Glomerular visceral epithelial cell (primary cell): ENCODE measurements at regions not wholly inside any gene's neighbourhood (a gene's known extent, or its start where the extent isn't known, plus 50 kb on each side); places are given as distances from the start of the nearest gene placed in this dataset.

Experiments used
- DNase-seq: peaks from one replicate; pipeline ENCODE4 v3.0.0-alpha.2; 2016; ENCODE audit errors: extremely low spot score

DNA sequence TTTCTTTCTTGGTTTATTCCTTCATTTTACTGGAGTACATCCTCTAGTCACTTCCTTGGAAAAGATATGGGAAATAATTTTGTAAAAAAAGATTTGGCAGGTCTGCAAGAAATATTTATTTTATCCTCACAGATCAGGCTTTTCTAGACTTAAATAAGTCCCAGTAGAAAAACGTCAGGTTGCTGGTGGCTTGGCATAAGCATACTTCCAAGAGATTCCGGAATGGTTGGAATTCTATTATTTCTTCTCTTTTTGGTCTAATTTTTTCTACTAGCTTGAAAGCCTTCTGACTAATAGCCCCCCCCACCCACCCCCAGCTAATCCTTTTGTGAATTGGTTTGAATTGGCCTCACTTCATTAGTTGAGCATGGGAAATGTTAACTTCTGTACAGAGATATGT, 147.6 kb downstream of the ZIC5 start:
- DNase-seq, result no peak

DNA sequence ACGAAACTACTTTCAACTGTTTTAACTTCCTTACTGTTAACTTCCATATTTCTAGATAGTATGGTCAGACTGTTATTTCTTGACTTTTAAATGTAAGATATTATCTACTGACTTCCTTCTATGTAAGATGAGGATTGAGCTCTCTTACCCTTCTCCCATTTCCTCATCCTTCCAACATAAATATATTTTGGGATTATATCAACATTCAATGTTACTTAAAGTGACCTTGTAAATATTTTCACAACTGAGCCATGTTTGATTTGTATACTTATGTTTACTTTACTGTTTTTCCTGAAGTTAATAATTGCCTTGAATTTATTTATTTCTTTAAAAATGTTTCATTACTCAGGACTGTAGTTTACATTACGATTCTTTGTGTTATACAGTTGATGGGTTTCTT, 148.7 kb downstream of the ZIC5 start:
- DNase-seq, result no peak

DNA sequence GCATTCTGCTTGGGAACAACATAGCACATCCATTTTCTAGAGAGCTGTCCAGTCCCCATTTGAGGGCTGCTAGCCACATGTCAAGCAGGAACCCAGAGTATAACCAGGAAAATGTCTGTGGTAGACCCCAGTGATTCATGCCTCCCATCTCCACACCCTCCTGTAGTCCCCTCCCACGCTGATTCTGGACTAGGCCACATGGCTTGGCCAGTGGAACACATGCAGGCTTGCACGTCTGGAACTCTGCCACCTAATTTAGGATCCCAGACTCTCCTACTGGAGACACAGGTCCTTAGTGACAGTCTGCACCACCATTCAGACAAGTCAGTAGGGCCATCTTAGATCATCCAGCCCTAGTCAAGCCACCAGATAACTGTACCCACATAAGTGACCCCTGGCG, 149.8 kb downstream of the ZIC5 start:
- DNase-seq, result peak; percentile 8

DNA sequence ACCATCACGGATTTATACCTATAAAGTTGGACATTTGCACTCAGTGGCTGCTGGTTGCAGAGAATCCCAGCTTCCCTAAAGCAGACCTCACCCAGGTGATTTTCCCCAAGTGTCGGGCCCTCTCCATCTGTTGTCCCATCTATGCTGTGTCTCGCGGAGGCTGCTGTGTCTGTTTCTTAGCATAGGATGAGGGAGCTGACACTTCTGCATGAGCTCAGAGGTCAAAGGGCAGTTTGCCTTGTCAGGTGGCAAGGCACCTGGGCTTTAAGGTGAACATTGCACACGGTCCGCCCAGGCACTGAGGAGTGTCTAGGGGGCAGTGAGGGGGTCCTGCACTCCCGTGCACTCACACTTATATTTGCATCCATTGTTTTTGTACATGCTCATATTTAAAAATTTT, 151.6 kb downstream of the ZIC5 start:
- DNase-seq, result no peak

DNA sequence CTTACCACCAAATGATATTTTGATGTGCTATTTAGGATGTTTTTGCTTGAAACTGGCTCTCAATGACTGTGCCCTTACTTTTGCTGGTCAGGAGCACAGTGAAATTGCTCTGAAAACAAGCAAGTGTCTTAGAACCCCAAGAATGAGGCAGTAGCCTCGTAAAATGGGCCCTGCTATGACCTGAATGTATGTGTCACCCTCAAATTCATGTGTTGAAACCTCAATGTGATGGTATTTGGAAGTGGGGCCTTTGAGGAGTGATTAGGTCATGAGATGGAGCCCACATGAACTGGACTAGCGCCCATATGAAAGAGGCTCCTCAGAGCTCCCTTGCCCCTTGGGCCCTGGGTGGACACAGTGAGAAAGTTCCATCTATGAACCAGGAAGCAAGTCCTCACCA, 155.2 kb downstream of the ZIC5 start:
- DNase-seq, result no peak

DNA sequence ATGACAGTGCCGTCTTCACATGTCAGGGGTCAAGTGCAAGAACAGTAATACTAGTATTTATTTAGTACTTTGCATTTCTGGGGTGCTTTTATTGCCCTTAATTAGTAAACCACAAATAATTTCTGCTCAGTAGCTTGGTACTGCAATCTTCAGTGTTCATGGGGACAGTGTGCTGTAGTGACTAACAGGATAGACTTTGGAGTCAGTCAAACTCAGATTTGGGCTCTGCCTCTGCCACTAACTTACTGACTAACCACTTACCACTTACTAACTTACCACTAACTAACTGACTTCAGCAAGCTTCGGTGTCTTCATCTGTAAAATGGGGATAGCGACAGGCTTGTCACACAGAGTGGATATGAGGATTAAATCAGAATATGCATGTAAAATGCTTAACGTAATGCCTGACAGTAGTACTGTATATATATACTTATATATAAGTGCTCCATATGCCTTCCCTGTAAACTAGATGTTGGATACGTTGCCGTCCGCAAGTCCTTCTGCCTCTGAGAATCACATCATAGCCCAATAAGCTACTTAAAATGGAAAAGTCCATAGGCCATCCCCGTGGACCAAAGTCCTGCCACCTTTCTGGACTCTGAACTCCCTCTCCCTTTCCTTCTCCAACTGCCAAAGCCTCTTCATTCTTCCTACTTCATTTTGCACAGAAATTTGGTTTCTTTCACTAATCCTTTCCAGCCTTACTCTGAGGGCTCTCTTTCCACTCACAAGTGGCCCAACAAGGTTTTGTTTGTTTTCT, 158.1 kb downstream of the ZIC5 start:
- peak; percentile 26 for DNase-seq

DNA sequence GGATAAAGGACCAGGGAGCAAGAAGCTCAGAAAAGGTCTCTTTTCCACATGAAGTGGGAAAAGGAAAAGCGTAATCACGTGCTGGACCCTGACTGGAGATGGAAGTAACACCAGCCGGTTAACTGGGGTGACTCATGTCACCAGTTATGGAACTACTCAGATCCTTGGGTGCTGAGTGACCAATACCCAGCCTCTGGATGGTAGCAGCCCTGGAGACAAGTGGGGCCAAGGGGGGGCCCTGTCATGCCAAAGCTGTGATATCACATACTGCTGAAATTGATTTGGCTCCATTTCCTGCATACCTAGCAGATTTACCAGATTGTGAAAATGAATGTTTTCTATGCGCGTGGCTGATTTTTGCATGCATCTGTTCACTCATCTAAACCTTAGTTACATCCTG, 158.9 kb downstream of the ZIC5 start:
- peak; percentile 97 for DNase-seq

DNA sequence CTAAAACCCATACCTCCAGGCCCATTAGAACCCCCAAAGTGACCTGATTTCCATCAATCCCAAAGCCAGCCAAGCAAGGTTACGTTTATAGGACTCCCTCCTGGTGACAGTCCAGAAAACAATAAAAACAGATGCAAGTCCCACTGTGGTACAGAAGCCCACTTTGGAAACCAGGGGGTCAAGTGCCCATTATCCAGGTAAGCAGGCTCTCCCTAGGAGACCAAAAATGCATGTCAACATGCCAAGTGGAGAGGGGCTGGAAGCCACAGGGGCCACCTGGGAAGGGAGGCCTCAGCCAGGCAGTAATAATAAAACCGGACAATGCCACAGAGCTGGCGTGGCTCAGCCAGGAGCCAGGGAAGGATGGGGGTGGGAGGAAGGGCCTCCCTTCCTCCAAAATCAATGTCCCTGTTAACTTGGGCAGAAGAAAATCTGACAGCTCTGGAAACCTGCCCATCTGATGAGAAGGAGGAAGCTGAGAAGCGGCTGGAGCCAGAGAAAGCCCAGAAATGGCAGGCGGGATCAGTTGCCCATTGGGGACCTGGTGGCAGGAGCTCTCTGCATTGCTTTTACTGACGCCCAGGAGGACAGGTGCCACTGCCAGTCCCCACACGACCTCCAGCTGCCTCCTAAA, 160.4 kb downstream of the ZIC5 start:
- no peak for DNase-seq

DNA sequence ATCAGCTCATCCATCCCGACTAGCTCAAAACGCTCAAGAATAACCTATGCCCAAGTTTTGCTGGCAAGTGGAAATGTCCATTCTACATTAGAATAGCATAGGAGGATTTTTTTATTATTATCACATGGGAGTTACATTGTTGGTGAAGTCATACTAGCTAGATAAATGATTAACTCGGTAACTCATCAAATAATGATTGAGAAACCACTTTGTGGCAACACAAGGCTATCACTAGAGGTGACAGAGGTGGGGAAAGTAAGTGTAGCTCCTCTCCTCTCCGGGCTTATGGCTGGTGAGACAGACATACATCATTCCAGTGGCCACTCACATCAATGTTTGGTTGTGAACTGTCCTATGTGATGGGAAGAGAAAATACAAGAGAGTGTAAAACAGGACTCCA, 161.6 kb downstream of the ZIC5 start:
- peak; percentile 90 for DNase-seq

DNA sequence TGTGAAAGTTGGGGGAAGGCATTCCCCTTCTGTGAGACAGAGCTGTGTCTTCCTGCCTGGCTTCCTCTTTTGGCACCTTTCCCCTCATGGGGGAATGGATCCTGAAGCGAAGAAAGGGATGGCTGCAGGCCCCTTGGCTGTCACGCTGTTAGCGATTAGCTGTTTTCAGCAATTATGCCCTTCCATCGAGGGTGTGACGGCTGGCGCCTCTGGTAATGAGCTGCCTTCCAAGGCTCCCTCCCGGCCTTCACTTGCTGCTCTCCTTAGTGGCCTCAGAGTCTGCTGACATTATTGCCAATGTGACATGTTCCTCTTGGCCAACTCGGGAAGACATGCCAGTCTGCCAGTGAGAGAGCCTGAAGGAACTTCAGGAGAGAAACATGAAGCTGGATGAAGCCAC, 162.1 kb downstream of the ZIC5 start:
- DNase-seq, result no peak

DNA sequence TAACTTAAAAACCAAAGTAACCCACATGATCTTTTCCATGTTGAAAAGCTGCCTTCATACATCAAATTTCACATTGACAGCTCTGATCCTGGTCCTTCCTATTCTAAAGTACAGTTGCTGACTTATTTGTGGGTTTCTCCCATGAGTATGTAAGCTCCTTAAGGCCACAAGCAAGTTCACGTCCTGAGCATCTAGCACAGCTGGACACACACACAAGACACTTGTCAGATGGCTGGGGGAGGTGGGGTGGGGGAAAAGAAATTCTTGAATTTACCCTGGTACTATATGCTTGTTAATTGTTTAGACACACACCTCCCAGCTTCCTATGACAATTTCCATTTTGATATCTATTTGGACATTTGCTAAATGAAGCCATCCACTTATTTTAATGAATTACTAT, 162.8 kb downstream of the ZIC5 start:
- no peak for DNase-seq

DNA sequence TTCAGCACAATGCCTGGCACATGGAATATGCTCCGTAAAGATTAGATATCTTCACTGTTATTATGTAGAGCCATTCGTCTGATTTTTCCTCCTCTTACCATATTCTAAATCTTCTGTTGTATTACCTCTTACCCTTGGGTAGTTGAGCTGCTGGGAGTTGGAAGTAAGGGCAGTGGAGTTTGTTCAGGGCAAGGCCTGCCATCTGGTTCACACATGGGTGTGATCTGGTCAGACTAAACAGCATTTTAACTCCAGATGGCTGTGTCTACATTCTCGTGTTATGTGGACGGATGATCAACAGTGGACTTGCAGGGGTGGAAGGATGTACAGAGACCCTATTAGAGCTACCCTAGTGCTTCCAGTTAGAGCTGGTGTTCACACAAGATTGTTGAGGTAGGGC, 164.9 kb downstream of the ZIC5 start:
- DNase-seq, result no peak

DNA sequence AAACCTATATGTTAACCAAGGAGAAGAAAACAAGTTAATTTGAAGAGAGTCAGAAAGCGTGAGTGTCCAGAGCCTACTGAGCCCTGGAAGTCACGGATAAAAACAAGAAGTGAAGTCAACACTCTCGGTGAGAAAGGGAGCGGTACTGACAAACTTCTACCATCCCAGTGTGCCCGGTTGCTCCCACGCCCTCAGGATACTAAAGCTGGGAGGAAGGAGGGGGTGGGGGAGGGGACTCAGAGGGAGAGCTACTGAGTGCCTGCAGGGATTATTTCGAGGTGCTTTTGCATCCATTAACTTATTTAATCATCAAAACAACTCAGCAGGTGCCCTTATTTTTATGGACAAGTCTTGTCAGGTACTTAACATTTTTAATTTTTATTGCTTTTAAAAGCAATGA, 166.2 kb downstream of the ZIC5 start:
- no peak for DNase-seq

DNA sequence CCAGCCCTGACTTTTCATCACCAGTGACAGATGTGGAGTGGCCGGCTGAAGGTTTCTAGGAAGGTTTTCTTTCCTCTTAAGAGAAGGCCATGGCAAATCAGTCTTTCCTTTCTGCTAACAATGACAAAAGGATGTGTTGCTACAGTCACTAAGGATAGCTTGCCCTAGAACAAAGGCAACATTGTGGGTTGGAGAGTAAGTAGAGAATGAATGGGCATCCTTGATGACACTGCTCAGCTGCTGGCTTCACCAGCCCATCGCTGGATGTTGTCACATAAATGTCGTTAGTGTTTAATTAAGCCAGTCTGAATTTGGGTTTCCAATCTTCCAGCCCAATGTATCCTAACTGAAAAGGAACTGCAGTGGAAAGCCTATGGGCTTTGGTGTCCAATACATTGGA, 168.4 kb downstream of the ZIC5 start:
- no peak for DNase-seq

DNA sequence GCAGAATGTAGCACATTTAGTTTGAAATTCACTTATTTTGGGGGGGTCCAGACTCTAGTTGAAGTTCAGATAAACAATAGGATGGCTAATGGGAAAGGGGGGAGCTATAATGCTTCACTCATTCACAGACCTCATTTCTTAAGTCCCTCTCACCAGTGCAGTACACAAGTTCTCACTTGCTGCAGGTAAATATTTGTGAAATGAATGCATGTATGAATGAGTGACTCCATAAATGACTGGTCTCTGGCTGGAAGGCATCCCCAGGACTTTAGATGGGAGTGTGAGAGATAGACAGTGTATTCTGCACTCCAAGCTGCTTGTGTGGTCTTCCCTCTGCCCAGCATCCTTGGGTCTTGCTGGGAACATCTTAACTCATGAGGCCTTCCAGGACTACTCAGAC, 169.2 kb downstream of the ZIC5 start:
- no peak for DNase-seq

DNA sequence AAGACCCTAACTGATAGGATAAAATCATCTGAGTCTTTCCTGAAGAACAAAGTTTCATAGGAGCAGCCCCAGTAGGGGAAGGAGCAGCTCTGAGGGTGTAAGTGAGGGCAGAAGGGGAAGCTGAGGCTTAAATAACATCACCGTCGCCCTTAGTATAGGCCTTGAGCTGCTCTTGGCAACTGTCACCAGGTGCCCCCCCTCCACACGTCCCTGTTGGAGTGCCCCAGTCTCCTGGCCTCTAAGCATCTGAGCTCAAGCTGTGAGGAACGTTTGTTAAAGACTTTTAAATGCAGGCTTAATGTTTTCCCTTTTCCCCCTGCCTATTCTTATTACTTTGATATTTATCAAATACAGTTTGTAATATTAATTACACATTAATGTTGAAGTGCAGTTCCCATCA, 170.6 kb downstream of the ZIC5 start:
- no peak for DNase-seq

DNA sequence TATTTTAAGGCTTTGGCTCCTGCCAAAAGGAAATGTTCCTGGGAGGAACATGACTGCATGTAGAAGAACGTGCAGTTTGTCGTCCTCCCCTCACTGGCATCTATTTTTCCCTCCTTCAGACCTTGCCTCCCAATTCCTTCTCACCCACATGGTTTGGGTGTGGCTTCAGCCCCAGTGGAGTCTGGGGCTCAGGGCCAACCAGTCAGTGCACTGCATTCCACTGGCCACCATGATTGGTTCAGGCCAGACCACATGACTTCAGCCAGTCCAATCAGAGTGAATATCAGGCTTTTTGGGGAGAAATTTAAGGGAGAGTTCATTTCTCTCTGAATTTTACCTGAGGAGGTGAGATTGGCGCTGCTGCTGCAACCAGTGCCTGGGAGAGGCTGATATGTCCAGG, 171.6 kb downstream of the ZIC5 start:
- DNase-seq, result no peak

DNA sequence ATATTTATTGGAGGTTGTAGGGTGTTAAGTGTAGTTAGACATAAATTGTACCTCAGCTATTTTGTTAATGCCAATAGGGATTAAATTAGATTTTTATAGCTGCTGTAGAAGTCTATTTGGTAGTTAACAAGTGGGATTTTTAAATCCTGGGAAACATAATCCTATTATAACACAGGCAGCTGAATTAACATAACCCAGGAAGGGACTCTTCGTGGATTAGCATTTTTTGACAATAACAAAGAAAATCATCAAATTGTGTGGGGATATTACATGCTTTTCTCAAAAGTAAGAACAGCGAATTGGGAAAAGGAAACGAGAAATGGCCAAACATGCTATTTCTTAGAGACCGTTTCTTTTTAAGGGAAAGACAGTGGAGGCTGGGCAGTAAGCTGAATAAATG, 172.8 kb downstream of the ZIC5 start:
- no peak for DNase-seq

DNA sequence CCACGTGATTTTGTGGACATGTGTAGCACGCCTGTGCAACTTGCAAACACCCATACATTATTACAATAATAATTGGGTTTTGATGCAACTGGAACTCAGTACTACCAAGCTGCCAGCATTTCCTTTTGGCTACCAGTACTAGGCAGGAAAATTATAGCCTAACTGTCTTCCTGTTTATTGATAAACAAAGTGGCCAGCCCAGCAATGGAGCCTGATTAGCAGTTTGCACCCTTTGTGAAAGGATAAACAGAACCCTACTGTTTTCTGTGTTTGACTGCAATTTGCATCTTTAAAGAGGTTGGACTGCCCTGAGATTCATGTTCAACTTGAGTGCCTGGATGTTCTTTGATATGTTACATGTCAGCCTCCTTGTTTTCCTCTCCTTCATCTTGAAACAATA, 173.9 kb downstream of the ZIC5 start:
- no peak for DNase-seq

DNA sequence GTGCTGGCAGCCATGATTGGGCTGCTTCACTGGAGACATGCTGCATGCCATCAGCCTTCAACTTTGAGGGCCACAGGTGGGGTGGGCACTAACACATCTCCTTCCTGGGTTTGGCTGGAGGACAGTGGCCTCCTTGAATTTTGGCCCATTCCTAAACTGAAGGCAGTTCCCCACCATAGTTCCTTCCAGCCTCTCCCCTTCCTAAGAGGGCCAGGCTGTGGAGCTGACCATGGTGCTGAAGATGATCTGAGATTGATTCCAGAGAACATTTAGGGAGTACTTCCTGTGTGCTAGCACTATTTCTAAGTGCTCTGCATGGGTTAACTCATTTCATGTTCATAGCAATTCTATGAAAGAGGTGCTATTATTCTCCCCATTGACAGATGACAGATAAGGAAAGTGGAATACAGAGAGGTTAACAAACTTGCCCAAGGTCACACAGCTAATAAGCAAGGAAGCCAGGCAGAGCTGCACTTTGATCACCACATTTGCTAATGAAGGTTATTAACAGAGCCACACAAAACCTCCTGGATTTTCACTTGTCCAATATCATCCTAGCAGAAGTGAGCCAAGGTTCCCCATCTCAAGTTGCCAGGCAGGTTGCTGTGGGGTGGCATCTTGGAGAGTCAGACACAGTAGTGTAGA, 175.3 kb downstream of the ZIC5 start:
- DNase-seq, result peak; percentile 50

DNA sequence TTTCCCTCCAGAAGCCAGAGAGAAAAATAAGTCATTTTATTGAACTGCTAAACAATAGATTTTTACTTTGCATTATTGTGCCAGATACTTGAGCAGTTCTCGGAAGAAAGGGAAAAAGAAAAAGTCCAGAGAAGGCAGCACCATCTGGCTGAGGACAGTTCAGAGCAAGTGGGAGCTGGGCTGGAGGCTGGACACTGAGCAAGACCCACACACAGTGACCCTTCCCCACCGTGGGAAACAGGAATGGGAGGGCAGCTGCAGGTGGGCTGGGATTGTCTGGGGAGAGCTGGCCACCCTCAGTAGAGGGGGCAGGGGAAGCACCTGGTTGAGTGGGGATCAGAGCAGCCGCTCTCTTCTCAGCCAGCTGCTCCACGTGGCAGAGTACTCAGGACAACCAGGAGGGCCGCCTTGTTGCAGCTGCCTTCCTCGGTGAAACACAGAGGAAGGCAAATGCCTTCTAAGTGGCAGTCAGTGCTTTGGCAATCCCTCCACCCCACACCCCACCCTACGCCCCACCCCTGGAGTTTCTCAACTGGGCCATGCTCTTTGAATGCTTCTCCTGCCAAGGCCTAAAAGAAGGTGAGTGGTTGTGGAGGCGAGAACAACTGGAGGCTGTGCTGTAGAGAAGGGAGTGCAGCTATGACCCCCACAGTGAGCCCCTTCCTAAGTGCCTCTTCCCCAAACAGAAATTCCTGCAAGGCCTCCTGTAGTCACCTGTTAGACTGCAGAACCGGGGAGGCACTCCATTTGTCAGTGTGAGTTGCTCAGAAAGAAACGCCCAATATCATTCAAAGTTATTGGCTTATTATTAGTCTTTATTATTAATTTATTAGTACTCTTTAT, 179.3 kb downstream of the ZIC5 start:
- no peak for DNase-seq

DNA sequence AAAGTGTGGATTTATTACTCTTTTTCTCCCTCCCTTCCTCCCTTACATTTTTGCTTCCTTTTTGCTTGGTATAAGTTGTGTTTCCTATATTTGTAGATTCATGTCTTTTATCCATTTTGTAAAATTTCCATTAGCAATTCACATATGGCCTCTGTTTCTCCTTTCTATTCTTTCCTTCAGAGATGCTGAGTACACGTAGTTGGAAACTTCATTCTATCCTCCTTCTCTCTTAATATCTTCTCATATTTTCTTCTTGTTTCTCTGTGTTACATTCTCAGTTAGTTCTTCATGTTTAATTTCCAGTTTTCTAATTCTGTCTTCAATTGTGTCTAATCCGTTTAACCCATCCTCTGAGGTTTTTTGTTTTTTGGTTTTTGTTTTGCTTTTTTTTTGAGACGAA, 188.9 kb downstream of the ZIC5 start:
- no peak for DNase-seq
